ENCODE measurements at regions not wholly inside any gene's neighbourhood (a gene's known extent, or its start where the extent isn't known, plus 50 kb on each side); places are given as distances from the start of the nearest gene placed in this dataset.

GRCh38 chr5:136677217-136677616 is 311.9 kb upstream of the TRPC7 start:
- H2AFZ ChIP-seq (replicated peaks): no peak overlapping the region
- H4K20me1 ChIP-seq (ENCODE audit: low read depth): no peaks in the 10 kb centered on the region
- no peaks in the 10 kb centered on the region for H3K4me1 ChIP-seq
- H3K27me3 ChIP-seq: no peaks in the 10 kb centered on the region
- H3K9me3 ChIP-seq (ENCODE audit: low read depth): peaks cover 4% of the 10 kb centered on the region
- no peak overlapping the region for H3K4me3 ChIP-seq
- no peak overlapping the region for H3K9ac ChIP-seq
- H3K36me3 Mint-ChIP-seq: no peaks in the 10 kb centered on the region
- no peaks in the 10 kb centered on the region for H3K79me2 ChIP-seq (ENCODE audit: low read depth)
- no peaks in the 10 kb centered on the region for H3K36me3 ChIP-seq
- no peak for TF ChIP-seq CTCF (IDR thresholded peaks at IDR 0.05)
- TF ChIP-seq EZH2phosphoT487 (IDR thresholded peaks at IDR 0.05): no peak
- no peak for TF ChIP-seq EZH2 (IDR thresholded peaks at IDR 0.05)
- no peaks in the 10 kb centered on the region for H3F3A ChIP-seq (ENCODE audit: low read depth)
- H3K4me2 ChIP-seq: no peak overlapping the region
- peaks cover 6% of the 10 kb centered on the region for H3K4me1 Mint-ChIP-seq
- no peak for DNase-seq (ENCODE audit: low spot score)
- no peaks in the 10 kb centered on the region for H3K27me3 Mint-ChIP-seq (ENCODE audit: insufficient read depth, low read depth)
- H3K9me3 Mint-ChIP-seq: peaks cover 4% of the 10 kb centered on the region
- no peak overlapping the region for H3K27ac Mint-ChIP-seq
- H3K27ac ChIP-seq: no peak overlapping the region
- H3K4me3 Mint-ChIP-seq: no peak overlapping the region

GRCh38 chr5:136676685-136677084 is 311.3 kb upstream of the TRPC7 start:
- no peaks in the 10 kb centered on the region for H3K79me2 ChIP-seq (ENCODE audit: low read depth)
- Mint-ChIP-seq H3K27ac (no peak overlapping the region), H3K9me3 (peaks cover 4% of the 10 kb centered on the region), H3K4me1 (peaks cover 6% of the 10 kb centered on the region), H3K27me3 (ENCODE audit: insufficient read depth, low read depth) (no peaks in the 10 kb centered on the region), H3K36me3 (no peaks in the 10 kb centered on the region), H3K4me3 (no peak overlapping the region)
- TF ChIP-seq EZH2phosphoT487 (IDR thresholded peaks at IDR 0.05) (no peak), CTCF (IDR thresholded peaks at IDR 0.05) (no peak), EZH2 (IDR thresholded peaks at IDR 0.05) (no peak)
- H3K4me3 ChIP-seq: no peak overlapping the region
- H2AFZ ChIP-seq (replicated peaks): no peak overlapping the region
- H3K36me3 ChIP-seq: no peaks in the 10 kb centered on the region
- H4K20me1 ChIP-seq (ENCODE audit: low read depth): no peaks in the 10 kb centered on the region
- no peak overlapping the region for H3K9ac ChIP-seq
- H3K27me3 ChIP-seq: no peaks in the 10 kb centered on the region
- no peak overlapping the region for H3K27ac ChIP-seq
- no peak for DNase-seq (ENCODE audit: low spot score)
- no peaks in the 10 kb centered on the region for H3K4me1 ChIP-seq
- no peaks in the 10 kb centered on the region for H3F3A ChIP-seq (ENCODE audit: low read depth)
- no peak overlapping the region for H3K4me2 ChIP-seq
- H3K9me3 ChIP-seq (ENCODE audit: low read depth): peaks cover 4% of the 10 kb centered on the region

- no peaks in the 10 kb centered on the region for H3K27me3 ChIP-seq
- Mint-ChIP-seq H3K9me3 (no peaks in the 10 kb centered on the region), H3K36me3 (no peaks in the 10 kb centered on the region), H3K27ac (no peak overlapping the region), H3K4me1 (peaks cover 6% of the 10 kb centered on the region), H3K27me3 (ENCODE audit: insufficient read depth, low read depth) (no peaks in the 10 kb centered on the region), H3K4me3 (no peak overlapping the region)
- peaks cover 4% of the 10 kb centered on the region for H3K9me3 ChIP-seq (ENCODE audit: low read depth)
- no peak overlapping the region for H3K27ac ChIP-seq
- no peaks in the 10 kb centered on the region for H3K79me2 ChIP-seq (ENCODE audit: low read depth)
- no peak overlapping the region for H3K4me3 ChIP-seq
- TF ChIP-seq CTCF (IDR thresholded peaks at IDR 0.05): no peak
- no peak for TF ChIP-seq EZH2phosphoT487 (IDR thresholded peaks at IDR 0.05)
- TF ChIP-seq EZH2 (IDR thresholded peaks at IDR 0.05): no peak
- no peaks in the 10 kb centered on the region for H3F3A ChIP-seq (ENCODE audit: low read depth)
- H4K20me1 ChIP-seq (ENCODE audit: low read depth): no peaks in the 10 kb centered on the region
- H3K4me2 ChIP-seq: no peak overlapping the region
- no peak overlapping the region for H2AFZ ChIP-seq (replicated peaks)
- H3K9ac ChIP-seq: no peak overlapping the region
- no peak for DNase-seq (ENCODE audit: low spot score)
- H3K4me1 ChIP-seq: no peaks in the 10 kb centered on the region
- no peaks in the 10 kb centered on the region for H3K36me3 ChIP-seq
Observed at GRCh38 chr5:136675769-136676168, 310.4 kb upstream of the TRPC7 start.

Data from neural progenitor cell (in vitro differentiated cells).